HT-29 (cell line): ENCODE measurements at regions not wholly inside any gene's neighbourhood (a gene's known extent, or its start where the extent isn't known, plus 50 kb on each side); places are given as distances from the start of the nearest gene placed in this dataset.

Source experiments
- DNase-seq: peaks from one replicate; pipeline ENCODE4 v3.0.0-alpha.2; 2015; ENCODE audit warnings: low spot score

DNA sequence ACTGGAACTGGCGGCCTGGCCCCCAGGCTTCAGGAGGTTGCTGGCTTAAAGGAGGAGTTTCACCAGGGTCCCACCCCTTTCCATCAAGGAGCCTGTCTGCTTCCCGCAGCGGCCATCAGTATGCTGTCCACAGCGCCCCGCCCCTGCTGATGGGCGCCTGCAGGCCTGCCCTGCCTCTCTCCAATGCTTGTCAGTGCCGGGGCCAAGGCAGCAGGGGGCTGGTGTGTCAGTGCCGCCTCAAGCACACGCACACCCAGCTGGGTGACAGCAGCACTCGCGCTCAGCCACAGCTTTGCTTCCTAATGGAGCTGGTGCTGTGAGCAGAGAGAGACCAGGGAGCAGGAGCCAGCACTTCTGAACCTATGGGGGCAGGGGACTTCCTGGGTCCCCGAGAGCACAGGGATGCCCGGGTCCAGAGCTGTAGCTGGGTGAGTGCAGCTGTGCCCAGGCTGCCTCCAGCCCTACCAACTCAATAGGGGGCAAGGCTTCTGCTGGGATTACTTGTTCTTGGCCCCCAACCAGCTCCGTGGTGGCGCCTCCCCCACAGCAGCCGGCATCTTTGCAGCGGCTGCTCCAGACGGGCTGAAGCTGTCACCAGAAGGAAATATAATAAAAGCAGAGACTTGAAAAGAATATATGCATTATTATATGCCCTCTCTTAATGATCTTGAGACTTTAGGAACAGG lies 377.2 kb upstream of the LRATD1 start:
- no peak for DNase-seq

DNA sequence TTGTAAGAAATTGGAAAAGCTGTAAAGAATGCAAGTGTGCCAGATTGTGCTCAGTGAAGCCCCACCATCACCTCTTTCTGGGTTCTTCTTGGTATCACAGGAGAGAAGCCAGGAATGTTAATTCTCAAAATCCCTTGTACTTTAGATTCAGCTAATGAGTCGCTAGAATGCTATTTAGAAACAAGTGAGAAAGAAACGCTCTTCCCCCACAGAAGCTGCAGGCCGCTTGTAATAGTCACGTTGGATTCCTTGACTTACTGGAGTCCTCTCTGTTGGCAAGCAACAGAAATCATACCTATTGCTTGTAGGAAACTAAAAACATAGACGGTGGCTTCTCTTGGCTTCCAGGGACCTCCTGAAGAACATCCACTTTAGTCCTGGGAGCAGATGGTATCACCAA lies 375.6 kb upstream of the LRATD1 start:
- DNase-seq, result no peak

- no peak for DNase-seq
These were observed 374.6 kb upstream of the LRATD1 start for GRCh38 chr2:14257801-14258507.

- DNase-seq, result no peak
These were observed 370.7 kb upstream of the LRATD1 start for GRCh38 chr2:14261771-14262170.

DNA sequence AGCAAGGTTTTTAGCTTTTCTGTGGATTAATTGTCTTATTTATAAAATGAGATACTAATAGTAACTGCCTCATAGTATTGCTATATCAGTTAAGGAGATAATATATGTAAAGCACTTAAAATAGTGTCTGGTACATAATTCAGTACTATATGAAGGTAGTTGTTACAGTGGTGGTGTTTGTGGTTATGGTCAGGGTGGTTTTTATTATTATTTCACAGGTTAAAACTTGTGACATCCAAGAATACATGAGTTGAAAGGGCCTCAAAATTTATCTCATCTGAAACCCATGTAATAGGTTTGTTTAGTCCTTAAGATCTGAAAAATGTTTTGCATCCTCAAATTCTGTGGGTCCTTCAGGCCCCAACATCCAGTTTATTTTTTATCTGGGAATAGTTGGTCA lies 369.5 kb upstream of the LRATD1 start:
- no peak for DNase-seq

GRCh38 chr2:14270036-14270582 lies 362.4 kb upstream of the LRATD1 start:
- no peak for DNase-seq

DNA sequence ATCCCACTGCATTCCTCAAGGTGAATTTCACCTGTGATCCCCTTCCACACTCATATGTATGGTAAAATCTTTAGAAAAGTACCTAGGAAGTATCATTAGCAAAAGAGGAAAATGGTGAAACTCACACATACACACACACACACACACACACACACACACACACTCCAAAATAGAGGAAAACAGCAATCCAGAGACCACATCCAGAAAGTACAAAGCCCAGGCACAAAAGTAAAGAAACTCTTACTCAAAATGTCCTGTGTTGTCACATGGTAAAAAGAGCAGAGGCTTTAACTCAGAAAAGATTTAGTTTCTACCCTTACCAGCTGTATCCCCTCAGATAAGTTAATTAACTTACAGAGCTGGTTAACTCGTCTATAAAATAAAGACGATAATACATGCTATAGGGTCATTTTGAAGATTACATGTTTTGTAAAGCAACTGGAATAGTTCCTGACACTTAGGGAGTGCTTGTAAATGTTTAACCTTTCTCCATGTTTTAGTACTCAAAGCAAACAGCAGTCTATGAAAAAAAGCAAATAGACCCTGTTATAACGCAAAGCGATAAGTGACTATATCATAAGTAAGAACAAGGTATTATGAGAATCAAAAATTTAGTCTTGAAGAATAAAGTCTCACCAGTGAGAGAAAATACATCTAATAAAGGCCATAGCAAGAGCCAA lies 360.0 kb upstream of the LRATD1 start:
- DNase-seq, result no peak

DNA sequence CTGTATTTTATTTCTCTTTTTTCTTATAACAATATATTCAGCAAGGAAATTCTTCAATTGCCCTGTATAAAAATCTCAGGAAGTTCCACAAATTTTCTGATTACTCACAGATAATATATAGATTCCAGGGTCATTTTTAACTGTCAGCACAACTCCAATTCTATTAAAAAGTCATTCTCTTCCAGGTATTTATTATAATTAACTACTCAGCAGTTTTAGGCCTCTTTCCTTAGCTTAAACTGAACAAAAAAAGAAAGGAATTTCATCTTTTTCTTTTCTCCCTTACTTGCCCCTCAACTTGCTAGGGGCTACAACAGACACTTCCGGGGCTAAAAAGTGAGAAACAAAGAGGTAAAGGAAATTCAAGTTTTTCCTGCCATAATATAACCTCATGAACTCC lies 358.9 kb upstream of the LRATD1 start:
- DNase-seq, result no peak

- DNase-seq, result no peak
These were observed 348.3 kb upstream of the LRATD1 start for GRCh38 chr2:14284244-14284643.

GRCh38 chr2:14285812-14286211 lies 346.7 kb upstream of the LRATD1 start:
- no peak for DNase-seq

DNA sequence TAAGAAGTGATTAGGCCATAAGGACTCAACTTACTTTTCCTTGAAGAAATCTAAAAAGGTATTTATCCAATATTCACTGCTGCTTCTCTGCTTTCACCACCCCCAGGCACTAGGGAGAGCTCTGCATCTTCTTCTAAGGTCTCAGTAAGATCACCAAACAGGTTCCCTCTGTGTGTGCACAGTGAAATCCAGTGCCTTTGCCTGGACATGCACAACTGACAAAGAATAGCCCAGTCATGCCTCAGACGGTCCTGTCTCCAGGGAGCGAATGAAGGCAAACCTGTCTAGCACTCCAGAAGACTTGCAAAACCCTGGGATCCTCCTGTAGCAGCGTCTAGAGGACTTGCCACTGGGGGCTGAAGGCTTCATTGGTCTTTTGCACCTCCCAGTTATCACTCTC lies 344.5 kb upstream of the LRATD1 start:
- no peak for DNase-seq

DNA sequence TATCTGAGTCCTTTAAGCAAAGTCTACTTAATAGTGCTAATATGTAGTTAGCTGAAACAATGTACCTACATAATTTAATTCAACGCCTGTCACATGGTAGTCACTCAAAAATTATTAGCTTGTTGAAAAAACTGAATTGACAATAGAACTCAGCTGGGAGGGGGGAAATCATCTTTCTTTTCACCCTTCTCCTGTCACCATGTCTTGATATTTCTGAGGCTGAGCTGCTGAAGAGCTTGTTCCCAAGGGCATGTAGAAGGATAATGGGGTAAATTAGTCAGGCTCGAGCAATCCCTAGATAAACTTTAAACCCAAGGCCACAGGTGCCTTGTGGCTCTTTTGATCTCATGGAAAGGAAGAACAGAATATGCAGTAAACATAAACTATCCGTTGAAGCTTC lies 339.6 kb upstream of the LRATD1 start:
- no peak for DNase-seq

DNA sequence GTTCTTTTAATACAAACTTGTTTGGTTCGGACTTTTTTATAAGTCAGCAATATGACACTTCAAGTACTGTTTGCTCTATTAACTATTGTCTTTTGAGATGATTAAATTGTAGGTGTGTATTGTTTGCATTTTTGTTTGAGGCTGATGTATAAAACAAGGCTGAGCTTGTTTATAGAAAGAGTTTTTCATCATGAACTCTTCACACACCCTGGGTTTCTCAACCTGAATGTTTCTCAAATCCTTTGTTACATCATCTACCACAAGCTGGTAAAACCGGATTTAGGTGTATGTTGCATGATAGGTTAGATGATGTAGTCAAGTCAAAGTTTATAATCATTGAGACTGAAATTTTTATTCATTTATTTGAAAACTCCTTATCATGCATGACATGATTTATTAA lies 335.2 kb upstream of the LRATD1 start:
- peak; percentile 36 for DNase-seq

DNA sequence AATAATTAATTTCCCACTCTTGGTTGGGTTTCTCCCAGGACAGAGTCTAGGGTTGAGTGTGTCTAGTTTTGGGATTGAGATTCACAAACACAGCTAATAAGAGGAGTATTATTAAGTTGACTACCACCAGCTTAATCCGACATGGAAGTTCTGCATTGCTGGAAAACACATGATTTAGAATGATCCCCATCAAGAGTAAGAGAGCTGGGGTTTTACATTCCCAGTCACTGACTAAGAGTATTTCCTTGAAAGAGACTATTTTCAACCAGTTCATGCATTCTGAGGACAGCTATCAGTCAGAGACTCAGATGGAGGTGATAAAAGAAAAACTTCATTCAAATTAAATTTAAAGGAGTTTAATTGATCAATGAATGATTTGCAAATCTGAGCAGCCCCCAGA lies 334.6 kb upstream of the LRATD1 start:
- DNase-seq, result no peak

DNA sequence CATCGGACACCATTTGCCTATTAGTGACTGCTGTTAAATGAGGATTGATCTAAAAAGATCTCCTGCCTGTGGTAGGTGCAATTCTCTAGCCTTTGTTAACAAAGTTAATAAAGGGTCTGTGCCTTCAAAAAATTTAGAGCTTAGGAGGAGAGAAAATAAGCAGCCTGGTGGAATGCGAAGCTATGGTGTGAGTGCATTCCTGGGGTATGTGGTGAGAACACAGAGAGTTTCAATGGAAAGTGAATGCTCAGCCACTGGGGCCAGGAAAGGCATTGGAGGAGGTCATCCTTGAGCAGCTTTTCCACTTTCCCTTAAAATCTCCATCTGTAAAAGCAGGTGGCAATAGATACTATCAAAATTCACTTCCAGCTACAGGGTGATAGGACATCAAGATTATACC lies 331.2 kb upstream of the LRATD1 start:
- DNase-seq, result no peak

GRCh38 chr2:14303366-14304115 lies 329.0 kb upstream of the LRATD1 start:
- no peak for DNase-seq

DNA sequence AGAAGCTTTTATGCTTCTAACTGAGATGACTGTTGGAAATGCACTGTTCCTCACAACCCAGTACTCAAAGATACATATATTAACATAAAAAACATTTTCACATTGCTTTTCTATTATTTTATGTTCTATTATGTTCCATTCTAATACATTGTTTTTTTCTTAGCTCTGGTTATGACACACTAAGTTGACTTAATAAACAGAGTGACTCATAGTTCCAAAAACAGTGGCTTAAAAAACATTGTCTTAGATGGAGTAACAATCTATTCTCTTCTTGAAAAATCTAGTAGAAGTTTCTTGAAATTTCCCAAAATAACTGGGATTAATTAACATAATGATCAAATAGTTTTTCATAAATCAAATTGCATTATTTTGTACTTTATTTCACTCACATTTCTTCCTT lies 328.2 kb upstream of the LRATD1 start:
- no peak for DNase-seq

GRCh38 chr2:14306268-14306861 lies 326.2 kb upstream of the LRATD1 start:
- no peak for DNase-seq

DNA sequence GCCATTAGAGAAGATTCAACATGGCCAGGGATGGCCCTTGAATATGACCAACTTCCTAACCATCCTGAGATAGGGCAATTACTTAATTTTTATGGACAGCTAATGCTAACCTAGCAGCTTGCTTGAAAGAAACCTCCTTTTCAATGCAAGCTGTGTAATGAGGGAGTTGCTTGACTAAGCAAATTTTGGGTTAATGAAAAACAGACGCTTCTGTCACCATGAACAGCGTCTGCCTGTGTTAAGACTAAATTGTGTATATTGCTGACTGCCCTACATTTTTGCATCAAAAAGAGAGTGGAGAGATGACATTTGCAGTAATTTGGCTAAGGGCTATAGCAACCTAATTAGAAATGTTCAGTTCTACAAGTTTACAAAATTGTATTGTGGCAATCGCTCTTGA lies 319.2 kb upstream of the LRATD1 start:
- no peak for DNase-seq

DNA sequence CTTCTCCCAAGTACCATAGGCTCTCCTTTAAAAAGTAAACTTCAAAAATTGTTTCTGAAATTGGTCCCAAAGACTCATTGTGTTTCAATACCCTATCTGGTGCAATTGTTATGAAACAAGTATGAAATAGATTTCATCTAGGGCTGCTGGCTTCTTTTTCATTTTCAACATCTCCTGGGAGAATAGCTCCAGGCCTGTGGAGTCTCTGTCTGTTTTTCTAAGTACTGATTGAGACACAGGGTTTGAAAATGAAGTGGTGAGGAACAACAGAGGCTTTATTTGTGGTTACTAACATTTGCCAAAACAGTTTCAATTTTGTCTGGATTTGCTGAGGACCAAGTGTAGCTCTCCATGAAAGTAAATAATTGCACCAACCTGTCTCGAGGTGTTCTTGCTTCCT lies 315.9 kb upstream of the LRATD1 start:
- no peak for DNase-seq

DNA sequence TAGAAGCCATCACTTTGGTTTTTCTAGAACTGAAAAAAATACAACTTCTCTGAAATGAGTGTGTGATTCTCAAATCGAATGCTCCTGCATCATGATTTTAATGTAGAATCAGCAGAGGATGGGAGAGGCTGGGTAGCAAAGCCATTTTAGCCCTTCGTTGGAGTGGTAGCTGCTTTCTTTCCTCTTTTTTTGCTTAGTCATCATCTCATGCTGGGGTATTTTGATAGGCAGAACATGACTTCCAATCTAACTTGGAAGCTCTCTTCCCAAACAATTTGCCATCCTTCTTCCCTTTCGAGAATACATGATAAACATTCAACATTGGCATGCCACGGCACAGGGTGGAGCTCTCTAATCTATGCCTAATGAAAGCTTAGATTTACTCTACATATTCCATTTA lies 311.2 kb upstream of the LRATD1 start:
- DNase-seq, result no peak

- no peak for DNase-seq
These were observed 310.2 kb upstream of the LRATD1 start for GRCh38 chr2:14322306-14322705.
